Lower leg skin (tissue), 4 donors: ENCODE measurements at regions not wholly inside any gene's neighbourhood (a gene's known extent, or its start where the extent isn't known, plus 50 kb on each side); places are given as distances from the start of the nearest gene placed in this dataset.
A peak's percentile ranks its signal among the peaks of the same experiment; 100 is the strongest.

Experiments
- DNase-seq, 2 donors: peaks; one replicate each; pipeline ENCODE4 v3.0.0-alpha.2; 2019; ENCODE audit warnings: low spot score in 2 of 2
- H3K4me3 ChIP-seq: fragments of 200-600 bp; sonication (generic); 2 replicates; pipeline ENCODE4 v1.5.1; 2017; ENCODE audit warnings: mild to moderate bottlenecking, low read depth; ENCODE audit not compliant: poor library complexity, severe bottlenecking
- POLR2A ChIP-seq, 2 donors: fragments of 450-650 bp; IDR thresholded peaks; one replicate each; pipeline ENCODE4 v1.6.1; 2016 to 2017; ENCODE audit warnings: antibody characterized with exemption in 2 of 2, mild to moderate bottlenecking in 1 of 2, moderate library complexity in 1 of 2
- WGBS, 2 donors: methylation state at CpG; one replicate each; pipeline ENCODE4 v1.1.5; 2018; 5-methylcytosine and 5-hydroxymethylcytosine counted together
- intact Hi-C: fragments of 100-400 bp; cut with DNase I; formaldehyde crosslinking; loops from one replicate; pipeline ENCODE4 v1.15.0; 2023; ENCODE audit warnings: low total_unique reads
- TF ChIP-seq, protein P1 (sequence below), 3 donors: fragments of 450-650 bp; IDR thresholded peaks; one replicate each; pipeline ENCODE4 v1.5.1; 2016; ENCODE audit warnings: antibody characterized with exemption in 3 of 3, mild to moderate bottlenecking in 3 of 3, moderate library complexity in 2 of 3

DNA sequence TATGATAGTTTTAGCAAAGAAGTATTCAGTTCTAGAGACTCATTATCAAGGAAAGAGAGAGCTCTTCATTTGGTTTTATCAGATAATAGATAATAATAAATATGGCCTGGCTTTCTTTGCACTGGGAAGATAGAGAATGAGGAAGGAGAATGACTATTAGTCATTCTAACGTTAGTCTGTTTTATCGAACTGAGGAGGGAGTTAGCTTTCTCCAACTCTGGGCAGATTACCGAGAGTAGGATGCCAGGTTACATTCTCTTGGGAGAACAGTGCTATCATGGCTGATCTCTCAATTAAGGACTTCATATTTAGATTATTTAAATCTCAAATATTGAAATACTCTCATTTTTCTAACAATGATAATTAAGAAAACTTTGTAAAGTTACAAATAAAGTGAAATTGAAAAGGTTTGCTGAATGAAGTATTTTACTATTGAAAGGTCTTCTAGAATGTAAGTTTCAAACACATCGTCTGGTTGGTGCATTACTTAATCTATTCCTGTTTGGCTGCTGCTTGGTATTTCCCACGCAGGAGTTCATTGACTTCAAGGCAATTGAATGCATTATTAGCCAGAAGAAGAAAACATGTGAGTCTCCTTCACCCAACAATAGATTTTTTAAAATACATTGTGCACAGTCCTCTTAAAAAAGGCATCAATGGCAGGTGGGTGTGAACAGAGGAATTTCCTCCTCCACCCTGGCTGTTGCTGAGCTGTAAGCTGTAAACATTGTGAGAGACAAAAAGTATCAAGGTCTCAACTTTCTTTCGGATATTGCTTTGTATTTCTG, 140.8 kb downstream of the C9orf152 start:
- TF ChIP-seq POLR2A (IDR thresholded peaks at IDR 0.05), result no peak
- TF ChIP-seq, protein P1, sequence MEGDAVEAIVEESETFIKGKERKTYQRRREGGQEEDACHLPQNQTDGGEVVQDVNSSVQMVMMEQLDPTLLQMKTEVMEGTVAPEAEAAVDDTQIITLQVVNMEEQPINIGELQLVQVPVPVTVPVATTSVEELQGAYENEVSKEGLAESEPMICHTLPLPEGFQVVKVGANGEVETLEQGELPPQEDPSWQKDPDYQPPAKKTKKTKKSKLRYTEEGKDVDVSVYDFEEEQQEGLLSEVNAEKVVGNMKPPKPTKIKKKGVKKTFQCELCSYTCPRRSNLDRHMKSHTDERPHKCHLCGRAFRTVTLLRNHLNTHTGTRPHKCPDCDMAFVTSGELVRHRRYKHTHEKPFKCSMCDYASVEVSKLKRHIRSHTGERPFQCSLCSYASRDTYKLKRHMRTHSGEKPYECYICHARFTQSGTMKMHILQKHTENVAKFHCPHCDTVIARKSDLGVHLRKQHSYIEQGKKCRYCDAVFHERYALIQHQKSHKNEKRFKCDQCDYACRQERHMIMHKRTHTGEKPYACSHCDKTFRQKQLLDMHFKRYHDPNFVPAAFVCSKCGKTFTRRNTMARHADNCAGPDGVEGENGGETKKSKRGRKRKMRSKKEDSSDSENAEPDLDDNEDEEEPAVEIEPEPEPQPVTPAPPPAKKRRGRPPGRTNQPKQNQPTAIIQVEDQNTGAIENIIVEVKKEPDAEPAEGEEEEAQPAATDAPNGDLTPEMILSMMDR (IDR thresholded peaks at IDR 0.05), result no peak
- H3K4me3 ChIP-seq, result no peak overlapping the region
- intact Hi-C loops, result no loop called here
- WGBS, 2 donors, result 25 to 33% methylated on average over 6 of the region's 6 CpGs
- no peak for DNase-seq

DNA sequence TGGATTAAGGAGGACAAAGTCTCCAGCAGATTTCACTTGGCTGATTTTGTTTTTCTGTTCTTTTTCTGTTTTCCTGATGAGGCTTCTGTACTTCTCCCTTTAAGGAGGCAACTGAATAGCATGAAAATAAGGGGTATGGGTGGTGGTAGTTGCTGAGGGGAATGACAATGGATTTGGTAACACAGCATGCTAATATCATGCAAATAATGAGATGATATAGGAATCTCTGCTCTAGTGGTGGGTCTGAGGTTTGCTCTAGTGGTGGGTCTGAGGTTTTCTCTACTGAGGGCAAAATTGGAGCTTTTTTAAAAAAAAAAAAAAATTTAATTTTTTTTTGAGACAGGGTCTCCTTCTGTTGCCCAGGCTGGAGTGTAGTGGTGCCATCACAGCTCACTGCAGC, 139.7 kb downstream of the C9orf152 start:
- no peak for DNase-seq
- intact Hi-C loops, result no loop called here
- H3K4me3 ChIP-seq, result no peak overlapping the region
- TF ChIP-seq POLR2A (IDR thresholded peaks at IDR 0.05), result no peak
- TF ChIP-seq, protein P1 (IDR thresholded peaks at IDR 0.05), result no peak

DNA sequence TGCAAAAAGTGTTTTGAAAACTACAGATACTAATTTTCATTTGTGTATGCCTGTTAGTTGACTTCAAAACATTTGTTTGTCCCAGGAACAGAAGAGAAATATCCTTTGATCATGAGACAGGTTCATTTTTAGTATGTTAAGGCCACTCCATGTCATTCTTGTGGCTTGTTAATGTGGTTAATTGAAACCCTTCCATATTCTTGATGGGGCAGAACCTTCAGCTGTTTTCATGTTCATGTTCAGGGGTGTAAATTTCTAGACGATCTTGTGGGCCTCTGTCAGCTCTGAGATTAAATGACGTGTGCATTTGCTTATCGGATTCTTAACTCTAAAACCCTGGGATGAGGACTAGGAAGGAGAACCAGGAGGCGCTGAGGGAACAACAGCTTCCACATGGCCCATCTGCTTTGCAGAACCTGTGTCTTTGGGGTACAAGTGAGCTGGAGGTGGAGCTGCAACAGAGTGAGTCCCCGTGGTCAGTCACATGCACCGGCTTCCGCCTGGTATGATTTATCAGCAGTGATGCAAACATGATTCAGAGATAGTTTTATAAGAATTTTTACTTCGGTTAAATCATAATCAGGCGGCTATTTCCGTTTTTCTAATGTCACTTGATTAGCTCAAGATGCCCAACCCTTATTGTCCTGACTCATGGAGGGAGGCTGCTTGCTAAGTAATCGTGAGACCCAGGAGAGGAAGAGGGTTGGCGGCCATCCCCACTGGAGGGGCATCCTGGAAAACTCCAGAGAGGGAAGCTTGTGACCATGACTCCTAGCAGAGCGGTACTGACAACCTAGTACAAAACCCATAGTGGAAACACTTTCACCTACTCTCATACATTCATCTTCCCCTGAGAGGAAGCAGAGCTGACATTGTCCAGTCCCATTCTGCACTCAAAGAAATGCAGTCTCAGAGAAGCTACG, 138.4 kb downstream of the C9orf152 start:
- no peak overlapping the region for H3K4me3 ChIP-seq
- intact Hi-C loops, result no loop called here
- peak; percentile 81 to 96 for DNase-seq
- WGBS, 2 donors, result 49 to 56% methylated on average over 14 of the region's 14 CpGs
- TF ChIP-seq, protein P1 (IDR thresholded peaks at IDR 0.05), result no peak
- TF ChIP-seq POLR2A (IDR thresholded peaks at IDR 0.05), result no peak

DNA sequence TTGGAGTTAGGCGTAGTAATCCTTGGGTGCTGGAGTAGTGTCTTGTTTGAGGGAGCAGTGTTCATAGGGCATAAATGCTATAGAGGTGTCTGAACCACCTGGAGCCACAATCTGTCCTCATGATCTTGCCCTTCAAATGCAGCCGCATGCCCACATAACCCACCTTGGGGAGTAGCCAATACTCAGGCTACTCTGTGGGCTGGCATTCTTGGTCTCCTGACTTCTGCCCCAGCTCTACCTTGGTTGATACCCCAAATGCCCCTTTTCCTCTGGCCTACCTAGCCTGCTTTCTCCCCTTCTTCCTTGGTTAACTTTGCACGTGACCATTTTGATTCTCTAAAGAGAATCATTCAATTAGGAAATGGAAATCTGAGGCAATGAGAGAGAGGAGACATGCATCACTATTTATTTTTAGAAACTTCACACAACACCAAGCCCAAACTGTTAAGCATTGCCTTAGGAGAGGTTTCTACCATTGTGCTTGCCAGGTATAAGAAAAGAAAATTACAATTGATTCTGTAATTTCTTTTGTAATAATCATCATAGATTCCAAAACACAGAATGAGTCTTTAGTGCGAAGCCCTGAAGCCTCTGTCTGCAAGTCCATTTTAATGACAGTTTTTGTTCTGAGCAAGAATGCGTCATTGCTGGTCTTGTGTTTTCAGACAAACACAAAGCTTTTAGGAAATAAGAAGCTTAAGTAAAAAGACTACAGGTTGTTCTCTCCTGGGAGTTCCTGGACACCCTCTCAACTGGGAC, 135.2 kb downstream of the C9orf152 start:
- intact Hi-C loops, result no loop called here
- DNase-seq, result no peak
- 72 to 77% methylated on average over 5 of the region's 5 CpGs for WGBS, 2 donors
- no peak overlapping the region for H3K4me3 ChIP-seq
- TF ChIP-seq, protein P1 (IDR thresholded peaks at IDR 0.05), result no peak
- TF ChIP-seq POLR2A (IDR thresholded peaks at IDR 0.05), result no peak

DNA sequence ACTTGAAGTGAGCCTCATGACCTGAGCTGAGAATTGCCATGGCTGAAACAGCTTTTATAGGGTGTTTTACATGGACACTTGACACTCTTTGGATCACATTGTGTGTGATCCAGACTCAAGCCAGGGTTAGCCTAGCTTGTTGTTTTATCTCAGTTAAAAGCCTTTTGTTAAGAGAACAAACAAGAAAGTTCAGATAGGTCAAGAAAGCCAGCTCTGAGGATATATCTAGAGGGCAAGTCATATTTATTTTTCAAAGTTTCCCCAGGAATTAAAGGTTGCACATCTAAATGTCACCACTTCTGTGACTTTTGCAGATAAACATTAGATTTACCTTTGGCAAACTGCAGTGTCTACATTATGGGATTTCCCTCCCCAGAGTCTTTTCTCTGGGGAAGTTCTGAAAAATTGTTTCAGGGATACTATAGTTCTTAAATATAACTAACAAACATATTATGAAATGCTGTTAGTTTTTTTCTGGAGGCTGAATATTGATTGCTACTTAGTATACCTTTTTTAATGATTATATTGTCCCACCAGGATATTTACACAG, 134.5 kb downstream of the C9orf152 start:
- no peak overlapping the region for H3K4me3 ChIP-seq
- DNase-seq, result no peak
- TF ChIP-seq, protein P1 (IDR thresholded peaks at IDR 0.05), result no peak
- no peak for TF ChIP-seq POLR2A (IDR thresholded peaks at IDR 0.05)
- intact Hi-C loops, result no loop called here
